ENCODE measurements at regions not wholly inside any gene's neighbourhood (a gene's known extent, or its start where the extent isn't known, plus 50 kb on each side); places are given as distances from the start of the nearest gene placed in this dataset.
A peak's percentile ranks its signal among the peaks of the same experiment; 100 is the strongest.

- no peak for TF ChIP-seq CTCF (IDR thresholded peaks at IDR 0.05; ENCODE audit: low read depth, low read length)
- H3K4me3 ChIP-seq (ENCODE audit: low read depth, low read length), result no peak overlapping the region
- no peak for DNase-seq (ENCODE audit: low read depth, low spot score)
- in situ Hi-C loops (cut with HindIII; ENCODE audit: low sequenced_read_pairs), result no loop called here
These were observed 305.8 kb downstream of the SPRY2 start for GRCh38 chr13:80035096-80035495.

GRCh38 chr13:80033951-80034350 is 307.0 kb downstream of the SPRY2 start:
- no peak overlapping the region for H3K4me3 ChIP-seq (ENCODE audit: low read depth, low read length)
- DNase-seq (ENCODE audit: low read depth, low spot score), result no peak
- no peak for TF ChIP-seq CTCF (IDR thresholded peaks at IDR 0.05; ENCODE audit: low read depth, low read length)
- in situ Hi-C loops (cut with HindIII; ENCODE audit: low sequenced_read_pairs), result no loop called here

- no peak for TF ChIP-seq CTCF (IDR thresholded peaks at IDR 0.05; ENCODE audit: low read depth, low read length)
- H3K4me3 ChIP-seq (ENCODE audit: low read depth, low read length), result no peak overlapping the region
- in situ Hi-C loops (cut with HindIII; ENCODE audit: low sequenced_read_pairs), result no loop called here
- DNase-seq (ENCODE audit: low read depth, low spot score), result no peak
These were observed 307.6 kb downstream of the SPRY2 start for GRCh38 chr13:80033286-80033685.

GRCh38 chr13:80030491-80030890 is 310.4 kb downstream of the SPRY2 start:
- peak; percentile 28 for TF ChIP-seq CTCF (IDR thresholded peaks at IDR 0.05; ENCODE audit: low read depth, low read length)
- in situ Hi-C loops (cut with HindIII; ENCODE audit: low sequenced_read_pairs), result no loop called here
- DNase-seq (ENCODE audit: low read depth, low spot score), result no peak
- H3K4me3 ChIP-seq (ENCODE audit: low read depth, low read length), result no peak overlapping the region

GRCh38 chr13:80029170-80029569 is 311.8 kb downstream of the SPRY2 start:
- no peak overlapping the region for H3K4me3 ChIP-seq (ENCODE audit: low read depth, low read length)
- no peak for TF ChIP-seq CTCF (IDR thresholded peaks at IDR 0.05; ENCODE audit: low read depth, low read length)
- in situ Hi-C loops (cut with HindIII; ENCODE audit: low sequenced_read_pairs), result no loop called here
- no peak for DNase-seq (ENCODE audit: low read depth, low spot score)

GRCh38 chr13:80022146-80022545 is 318.8 kb downstream of the SPRY2 start:
- no peak for DNase-seq (ENCODE audit: low read depth, low spot score)
- no peak for TF ChIP-seq CTCF (IDR thresholded peaks at IDR 0.05; ENCODE audit: low read depth, low read length)
- in situ Hi-C loops (cut with HindIII; ENCODE audit: low sequenced_read_pairs), result no loop called here
- H3K4me3 ChIP-seq (ENCODE audit: low read depth, low read length), result no peak overlapping the region

- in situ Hi-C loops (cut with HindIII; ENCODE audit: low sequenced_read_pairs), result no loop called here
- H3K4me3 ChIP-seq (ENCODE audit: low read depth, low read length), result no peak overlapping the region
- no peak for TF ChIP-seq CTCF (IDR thresholded peaks at IDR 0.05; ENCODE audit: low read depth, low read length)
- DNase-seq (ENCODE audit: low read depth, low spot score), result no peak
These were observed 328.7 kb downstream of the SPRY2 start for GRCh38 chr13:80012251-80012650.

All from astrocyte of the spinal cord (primary cell).